Mesothelial cell of epicardium (in vitro differentiated cells): ENCODE measurements at regions not wholly inside any gene's neighbourhood (a gene's known extent, or its start where the extent isn't known, plus 50 kb on each side); places are given as distances from the start of the nearest gene placed in this dataset.

ENCODE experiments used
- DNase-seq, 2 experiments: peaks; one replicate each; pipeline ENCODE4 v3.0.0; 2021; ENCODE audit warnings: low spot score in 2 of 2; ENCODE audit not compliant: unreplicated experiment in 2 of 2
- H3K27ac Mint-ChIP-seq: 2 replicates; pipeline ENCODE4 v1.8.0; 2021; ENCODE audit warnings: mixed read lengths
- H3K27me3 Mint-ChIP-seq: 2 replicates; pipeline ENCODE4 v1.8.0; 2021; ENCODE audit warnings: low read depth, mixed read lengths
- H3K36me3 Mint-ChIP-seq: 2 replicates; pipeline ENCODE4 v1.8.0; 2021; ENCODE audit warnings: mixed read lengths
- H3K4me1 Mint-ChIP-seq: 2 replicates; pipeline ENCODE4 v1.8.0; 2021; ENCODE audit warnings: mixed read lengths
- H3K4me3 Mint-ChIP-seq: 2 replicates; pipeline ENCODE4 v1.8.0; 2021; ENCODE audit warnings: mild to moderate bottlenecking, moderate library complexity, mixed read lengths
- H3K9me3 Mint-ChIP-seq: 2 replicates; pipeline ENCODE4 v1.8.0; 2021; ENCODE audit warnings: mixed read lengths
- TF ChIP-seq, protein P1 (sequence below): fragments of 200-600 bp; sonication (generic); IDR thresholded peaks from one replicate; pipeline ENCODE4 v1.5.0; 2021; ENCODE audit warnings: antibody characterized with exemption; ENCODE audit not compliant: unreplicated experiment

GRCh38 chr4:4719436-4719835 lies 140.0 kb upstream of the MSX1 start:
- H3K27ac Mint-ChIP-seq = peak overlapping the region; percentile 66
- TF ChIP-seq, protein P1, sequence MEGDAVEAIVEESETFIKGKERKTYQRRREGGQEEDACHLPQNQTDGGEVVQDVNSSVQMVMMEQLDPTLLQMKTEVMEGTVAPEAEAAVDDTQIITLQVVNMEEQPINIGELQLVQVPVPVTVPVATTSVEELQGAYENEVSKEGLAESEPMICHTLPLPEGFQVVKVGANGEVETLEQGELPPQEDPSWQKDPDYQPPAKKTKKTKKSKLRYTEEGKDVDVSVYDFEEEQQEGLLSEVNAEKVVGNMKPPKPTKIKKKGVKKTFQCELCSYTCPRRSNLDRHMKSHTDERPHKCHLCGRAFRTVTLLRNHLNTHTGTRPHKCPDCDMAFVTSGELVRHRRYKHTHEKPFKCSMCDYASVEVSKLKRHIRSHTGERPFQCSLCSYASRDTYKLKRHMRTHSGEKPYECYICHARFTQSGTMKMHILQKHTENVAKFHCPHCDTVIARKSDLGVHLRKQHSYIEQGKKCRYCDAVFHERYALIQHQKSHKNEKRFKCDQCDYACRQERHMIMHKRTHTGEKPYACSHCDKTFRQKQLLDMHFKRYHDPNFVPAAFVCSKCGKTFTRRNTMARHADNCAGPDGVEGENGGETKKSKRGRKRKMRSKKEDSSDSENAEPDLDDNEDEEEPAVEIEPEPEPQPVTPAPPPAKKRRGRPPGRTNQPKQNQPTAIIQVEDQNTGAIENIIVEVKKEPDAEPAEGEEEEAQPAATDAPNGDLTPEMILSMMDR = no peak

DNA sequence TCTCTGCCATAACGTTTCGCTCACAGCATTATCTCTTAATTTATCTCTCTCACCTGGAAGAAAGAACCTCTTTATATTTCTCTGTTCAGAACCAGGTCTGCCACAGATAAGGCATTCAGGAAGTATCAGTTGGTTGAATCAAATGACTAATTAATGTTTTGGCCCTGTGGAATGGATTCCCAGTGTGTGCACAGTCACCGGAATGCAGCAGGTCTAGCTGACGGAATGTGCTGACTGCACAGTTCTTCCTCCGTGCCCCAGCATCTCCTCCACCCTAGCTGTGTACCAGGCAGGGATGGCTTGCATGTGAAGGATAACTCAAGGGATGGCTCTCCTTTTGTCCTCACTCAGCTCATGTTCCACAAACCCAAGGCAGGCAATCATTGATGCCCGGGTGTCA lies 141.8 kb upstream of the MSX1 start:
- TF ChIP-seq, protein P1 = no peak
- no peak for DNase-seq
- Mint-ChIP-seq H3K27me3 (no peaks in the 10 kb centered on the region), H3K36me3 (no peaks in the 10 kb centered on the region), H3K4me1 (peaks cover 29% of the 10 kb centered on the region), H3K4me3 (no peak overlapping the region), H3K9me3 (peaks cover under 1% of the 10 kb centered on the region), H3K27ac (peak overlapping the region; percentile 13)

More at GRCh38 chr4:4719436-4719835, 140.0 kb upstream of the MSX1 start:
- peaks cover 26% of the 10 kb centered on the region for H3K4me1 Mint-ChIP-seq
- no peaks in the 10 kb centered on the region for H3K36me3 Mint-ChIP-seq
- peaks cover 5% of the 10 kb centered on the region for H3K9me3 Mint-ChIP-seq
- no peaks in the 10 kb centered on the region for H3K27me3 Mint-ChIP-seq
- no peak overlapping the region for H3K4me3 Mint-ChIP-seq
- no peak for DNase-seq

GRCh38 chr4:4714331-4714730 lies 145.1 kb upstream of the MSX1 start:
- TF ChIP-seq, protein P1 = no peak
- Mint-ChIP-seq H3K4me1 (peaks cover 32% of the 10 kb centered on the region), H3K4me3 (no peak overlapping the region), H3K9me3 (no peaks in the 10 kb centered on the region), H3K27ac (peak overlapping the region; percentile 44), H3K36me3 (no peaks in the 10 kb centered on the region), H3K27me3 (no peaks in the 10 kb centered on the region)
- no peak for DNase-seq

GRCh38 chr4:4712800-4713528 lies 146.5 kb upstream of the MSX1 start:
- Mint-ChIP-seq H3K4me3 (no peak overlapping the region), H3K4me1 (peaks cover 27% of the 10 kb centered on the region), H3K9me3 (peaks cover 10% of the 10 kb centered on the region), H3K36me3 (peaks cover 5% of the 10 kb centered on the region), H3K27me3 (no peaks in the 10 kb centered on the region), H3K27ac (no peak overlapping the region)
- DNase-seq = no peak
- TF ChIP-seq, protein P1 = no peak

- no peaks in the 10 kb centered on the region for H3K27me3 Mint-ChIP-seq
- no peak for DNase-seq
- H3K36me3 Mint-ChIP-seq = peaks cover 5% of the 10 kb centered on the region
- H3K4me3 Mint-ChIP-seq = no peak overlapping the region
- no peak overlapping the region for H3K27ac Mint-ChIP-seq
- H3K9me3 Mint-ChIP-seq = peaks cover 10% of the 10 kb centered on the region
- TF ChIP-seq, protein P1 = no peak
- peaks cover 23% of the 10 kb centered on the region for H3K4me1 Mint-ChIP-seq
Observed at GRCh38 chr4:4711902-4712301, 147.6 kb upstream of the MSX1 start.
